GM12892 (cell line): ENCODE measurements at regions not wholly inside any gene's neighbourhood (a gene's known extent, or its start where the extent isn't known, plus 50 kb on each side); places are given as distances from the start of the nearest gene placed in this dataset.

Experiments used
- DNase-seq: peaks from one replicate; pipeline ENCODE4 v3.0.0; 2011; ENCODE audit not compliant: insufficient read length
- FAIRE-seq: peaks from 2 replicates; lab custom pipeline; 2011; peaks lifted over from hg19 to GRCh38; lab: Jason Lieb, UNC
- POLR2A ChIP-seq: IDR thresholded peaks from 2 replicates; pipeline ENCODE4 v1.6.1; 2011; ENCODE audit warnings: low read depth, low read length, control low read depth
- POLR2AphosphoS5 ChIP-seq: IDR thresholded peaks from 2 replicates; pipeline ENCODE4 v1.6.1; 2011; ENCODE audit warnings: low read depth, low read length, control low read depth
- TAF1 ChIP-seq: IDR thresholded peaks from 2 replicates; pipeline ENCODE4 v1.6.1; 2011; ENCODE audit warnings: low read depth, mild to moderate bottlenecking, control low read depth, low read length, borderline replicate concordance

DNA sequence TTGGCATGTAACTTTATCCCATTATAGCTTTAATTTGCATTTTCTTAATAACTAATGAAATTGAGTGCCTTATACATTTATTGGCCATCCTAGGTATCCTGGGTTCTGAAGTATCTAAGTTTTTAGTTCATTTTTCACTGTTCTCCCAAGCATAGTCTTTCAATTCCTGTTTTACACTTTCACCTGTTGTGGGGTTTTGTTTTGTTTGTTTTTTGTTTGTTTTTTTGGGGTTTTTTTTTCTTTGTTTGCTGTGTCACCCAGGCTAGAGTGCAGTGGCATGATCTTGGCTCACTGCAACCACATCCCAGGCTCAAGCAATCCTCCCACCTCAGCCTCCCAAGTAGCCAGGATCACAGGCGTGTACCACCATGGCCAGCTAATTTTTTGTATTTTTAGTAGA, 83.1 kb upstream of the GADL1 start:
- FAIRE-seq (no peak), DNase-seq (no peak)
- TF ChIP-seq POLR2A (no peak), POLR2AphosphoS5 (no peak), TAF1 (no peak)

- DNase-seq (no peak), FAIRE-seq (no peak)
Observed at GRCh38 chr3:30980993-30981392, 86.5 kb upstream of the GADL1 start.

GRCh38 chr3:30982416-30983075, 88.1 kb upstream of the GADL1 start:
- DNase-seq (no peak), FAIRE-seq (no peak)
- TF ChIP-seq POLR2AphosphoS5 = no peak
- TF ChIP-seq TAF1 = no peak
- TF ChIP-seq POLR2A = no peak

More at GRCh38 chr3:30980993-30981392, 86.5 kb upstream of the GADL1 start:
- TF ChIP-seq POLR2A (no peak), TAF1 (no peak), POLR2AphosphoS5 (no peak)

DNA sequence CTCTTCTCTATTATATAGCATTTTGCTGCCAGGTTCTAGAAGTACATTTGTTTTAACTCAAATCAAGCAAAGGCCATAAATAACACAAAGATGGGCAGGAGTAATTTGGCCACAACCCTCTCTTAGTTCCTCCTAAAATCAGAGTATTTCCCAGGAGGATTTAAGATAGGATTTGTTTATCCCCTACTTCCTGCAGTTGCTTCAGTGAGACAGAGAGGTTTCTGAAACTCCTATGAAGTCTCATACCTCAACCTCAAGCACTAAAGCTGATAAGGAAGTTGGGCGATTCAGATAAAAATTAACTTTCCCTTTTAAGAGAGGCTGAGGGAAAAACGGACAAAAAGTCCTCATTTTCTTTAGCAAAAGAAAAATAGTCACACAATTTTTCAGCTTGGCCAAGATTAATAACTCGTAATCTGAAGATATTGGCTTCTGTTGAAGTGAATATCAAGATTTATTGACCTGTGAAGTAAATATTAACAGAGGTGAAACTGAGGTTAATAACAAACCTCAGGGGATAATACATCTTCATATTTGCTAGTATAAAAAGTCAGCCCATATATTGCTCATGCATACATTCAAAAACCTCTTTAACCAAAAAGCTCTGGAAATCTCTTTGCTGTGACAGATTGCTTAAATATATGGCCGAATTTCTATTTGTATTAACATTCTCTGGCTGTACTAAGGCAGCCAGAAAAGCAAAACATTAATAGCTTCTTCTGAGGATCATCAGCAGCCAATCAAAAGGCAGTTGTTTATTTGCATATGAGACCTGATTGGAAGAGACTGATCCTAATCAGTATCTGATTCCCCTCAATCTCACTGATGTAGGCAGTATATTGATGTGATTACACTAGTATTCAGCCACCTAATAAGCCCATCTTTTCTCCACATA, 90.6 kb upstream of the GADL1 start:
- TF ChIP-seq TAF1 (no peak), POLR2AphosphoS5 (no peak), POLR2A (no peak)
- FAIRE-seq = no peak

DNA sequence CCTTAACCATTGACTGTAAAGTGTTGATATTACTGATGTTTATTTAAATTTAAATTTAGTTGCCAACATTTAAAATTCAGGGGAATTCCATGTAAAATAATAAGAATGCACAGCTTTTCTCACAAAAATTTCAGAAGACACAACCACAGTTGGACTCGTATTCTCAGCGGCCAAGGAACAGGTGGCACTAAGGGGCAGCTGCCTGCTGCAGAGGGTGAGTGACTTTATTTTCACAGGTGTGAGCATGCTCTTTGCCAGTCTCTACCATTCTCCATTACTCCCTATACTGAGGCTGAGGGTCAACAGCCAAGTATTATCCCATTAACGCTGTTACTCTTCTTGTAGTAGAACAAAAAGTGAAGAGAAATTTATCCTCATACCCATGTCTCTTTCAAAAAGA, 92.1 kb upstream of the GADL1 start:
- DNase-seq (no peak), FAIRE-seq (no peak)
- TF ChIP-seq POLR2AphosphoS5 (no peak), TAF1 (no peak), POLR2A (no peak)

More for the DNA sequence above, 90.6 kb upstream of the GADL1 start:
- DNase-seq = no peak

DNA sequence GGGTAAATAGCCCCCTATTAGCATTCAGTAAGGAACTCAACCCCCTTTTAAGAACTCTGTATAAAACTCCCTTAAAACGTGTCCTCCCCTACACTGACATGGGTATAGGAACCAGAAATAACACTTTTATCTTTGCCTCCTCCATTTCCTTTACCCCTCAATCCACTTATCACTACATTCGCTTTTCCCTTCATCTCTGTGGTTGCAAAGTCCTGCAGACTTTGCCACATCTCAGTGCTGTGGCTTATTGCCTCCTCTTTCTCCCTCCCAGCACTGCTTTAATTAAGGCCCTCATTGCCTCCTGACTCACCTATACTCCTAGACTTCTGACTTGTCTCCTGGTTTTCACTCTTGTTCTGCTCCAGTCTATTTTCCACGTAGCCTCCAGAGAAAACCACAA, 94.3 kb upstream of the GADL1 start:
- DNase-seq = no peak
- TF ChIP-seq POLR2A = no peak
- no peak for TF ChIP-seq TAF1
- no peak for TF ChIP-seq POLR2AphosphoS5
- no peak for FAIRE-seq

DNA sequence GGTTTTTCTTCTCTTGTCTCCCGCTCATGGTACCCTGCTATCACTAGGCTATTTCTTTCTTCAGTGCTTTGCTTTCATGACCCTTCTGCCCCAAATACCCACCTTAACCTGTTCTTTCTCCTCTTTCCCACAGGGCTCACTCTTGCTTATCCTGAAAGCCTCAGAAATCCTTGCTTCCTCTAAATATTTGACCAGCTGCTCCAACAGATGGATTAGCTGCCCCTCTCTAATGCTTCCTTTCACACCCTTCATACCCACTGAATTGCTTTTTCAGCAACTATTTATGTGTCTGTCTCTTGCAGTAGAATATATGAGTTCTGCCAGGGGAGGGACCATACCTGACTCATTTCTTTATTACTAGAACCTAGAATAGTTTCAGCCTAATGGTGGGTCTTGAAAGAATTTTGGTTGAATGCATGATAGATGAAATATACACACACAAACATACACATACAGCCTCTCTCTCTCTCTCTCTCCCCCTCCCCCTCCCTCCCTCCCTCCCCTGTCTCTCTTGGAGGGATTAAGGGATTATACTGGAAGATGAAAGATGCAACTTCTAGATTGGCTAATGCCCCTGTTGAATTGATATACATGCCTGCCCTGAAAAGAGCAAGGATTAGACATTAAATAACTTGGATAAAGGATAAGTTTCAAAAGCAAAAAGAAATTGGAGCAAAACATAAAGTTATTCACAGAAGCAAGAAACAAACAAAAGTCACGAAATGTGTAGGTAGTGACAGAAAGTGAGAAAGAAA, 95.0 kb upstream of the GADL1 start:
- FAIRE-seq (no peak), DNase-seq (no peak)
- no peak for TF ChIP-seq TAF1
- TF ChIP-seq POLR2AphosphoS5 = no peak
- TF ChIP-seq POLR2A = no peak

- TF ChIP-seq TAF1 = no peak
- TF ChIP-seq POLR2A = no peak
- TF ChIP-seq POLR2AphosphoS5 = no peak
- DNase-seq = no peak
- FAIRE-seq = no peak
Observed at GRCh38 chr3:30996467-30996866, 102.0 kb upstream of the GADL1 start.

GRCh38 chr3:31002730-31003129, 108.3 kb upstream of the GADL1 start:
- no peak for TF ChIP-seq POLR2A
- FAIRE-seq (no peak), DNase-seq (no peak)

- DNase-seq = no peak
- peak; percentile 50 for FAIRE-seq
- TF ChIP-seq POLR2AphosphoS5 = no peak
- TF ChIP-seq POLR2A = no peak
- no peak for TF ChIP-seq TAF1
Observed at GRCh38 chr3:31004025-31004678, 109.7 kb upstream of the GADL1 start.

DNA sequence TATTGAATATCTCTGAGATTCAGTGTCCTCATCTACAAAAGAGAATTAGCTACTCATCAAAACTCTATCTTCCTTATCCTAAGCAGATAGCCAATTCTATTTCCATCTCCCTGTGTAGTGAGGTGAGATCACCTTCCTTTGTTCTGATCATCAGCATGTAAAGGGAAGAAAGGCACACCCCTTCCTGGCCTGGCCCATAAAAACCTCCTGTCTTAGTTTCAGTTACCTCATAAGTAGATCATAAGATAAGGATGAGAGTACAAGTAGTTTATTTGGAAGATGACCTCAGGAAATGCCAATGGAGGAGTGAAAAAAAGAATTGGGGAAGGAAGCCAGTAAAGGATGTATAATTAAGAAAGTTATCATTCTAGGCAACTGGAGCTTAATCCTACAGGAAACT, 114.5 kb upstream of the GADL1 start:
- DNase-seq (no peak), FAIRE-seq (no peak)
- TF ChIP-seq POLR2A = no peak
- no peak for TF ChIP-seq POLR2AphosphoS5
- TF ChIP-seq TAF1 = no peak
